CD1c-positive myeloid dendritic cell (primary cell): ENCODE measurements at regions not wholly inside any gene's neighbourhood (a gene's known extent, or its start where the extent isn't known, plus 50 kb on each side); places are given as distances from the start of the nearest gene placed in this dataset.
"Not testable (repeated sequence)": the region's sequence is repeated elsewhere in the genome, so short reads cannot be mapped to it uniquely, and the experiment has no call there.

Experiments
- DNase-seq: peaks from one replicate; pipeline ENCODE4 v3.0.0-alpha.2; 2016; ENCODE audit errors: extremely low spot score

GRCh38 chr10:123378302-123378701, 224.1 kb downstream of the BUB3 start:
- no peak for DNase-seq

GRCh38 chr10:123379156-123379555, 225.0 kb downstream of the BUB3 start:
- DNase-seq: no peak

GRCh38 chr10:123380491-123381085, 226.4 kb downstream of the BUB3 start:
- DNase-seq: peak; percentile 43

- no peak for DNase-seq
Observed at GRCh38 chr10:123381224-123381623, 227.0 kb downstream of the BUB3 start.

- no peak for DNase-seq
Observed at GRCh38 chr10:123382491-123382890, 228.3 kb downstream of the BUB3 start.

- no peak for DNase-seq
Observed at GRCh38 chr10:123385508-123386080, 231.4 kb downstream of the BUB3 start.

- no peak for DNase-seq
Observed at GRCh38 chr10:123389520-123389919, 235.3 kb downstream of the BUB3 start.

GRCh38 chr10:123390332-123390731, 236.1 kb downstream of the BUB3 start:
- DNase-seq: no peak

- no peak for DNase-seq
Observed at GRCh38 chr10:123390874-123391273, 236.7 kb downstream of the BUB3 start.

GRCh38 chr10:123391275-123392028, 237.2 kb downstream of the BUB3 start:
- DNase-seq: no peak

GRCh38 chr10:123392182-123392963, 238.2 kb downstream of the BUB3 start:
- DNase-seq: no peak

- no peak for DNase-seq
Observed at GRCh38 chr10:123393170-123393569, 239.0 kb downstream of the BUB3 start.

- no peak for DNase-seq
Observed at GRCh38 chr10:123394382-123394781, 240.2 kb downstream of the BUB3 start.

- DNase-seq: not testable (repeated sequence)
Observed at GRCh38 chr10:123395234-123395633, 241.0 kb downstream of the BUB3 start.

- no peak for DNase-seq
Observed at GRCh38 chr10:123395906-123396305, 241.7 kb downstream of the BUB3 start.

GRCh38 chr10:123398180-123398591, 244.0 kb downstream of the BUB3 start:
- DNase-seq: no peak

- DNase-seq: no peak
Observed at GRCh38 chr10:123398756-123399155, 244.6 kb downstream of the BUB3 start.

GRCh38 chr10:123399276-123399839, 245.2 kb downstream of the BUB3 start:
- no peak for DNase-seq

- no peak for DNase-seq
Observed at GRCh38 chr10:123402021-123402420, 247.8 kb downstream of the BUB3 start.

GRCh38 chr10:123402656-123403055, 248.5 kb downstream of the BUB3 start:
- peak; percentile 63 for DNase-seq

- DNase-seq: no peak
Observed at GRCh38 chr10:123404357-123404756, 250.2 kb downstream of the BUB3 start.

- no peak for DNase-seq
Observed at GRCh38 chr10:123408660-123409059, 254.5 kb downstream of the BUB3 start.
